H1 (cell line): ENCODE measurements at regions not wholly inside any gene's neighbourhood (a gene's known extent, or its start where the extent isn't known, plus 50 kb on each side); places are given as distances from the start of the nearest gene placed in this dataset.

ENCODE experiments used
- CTCF ChIA-PET: fragments of 300-600 bp; sonication (Branson Sonifier 250); formaldehyde crosslinking; loops from one replicate; lab custom pipeline; 2021; ENCODE audit not compliant: partially characterized antibody; lab: Charles Lee
- POLR2A ChIA-PET: fragments of 300-600 bp; sonication (Branson Sonifier 250); formaldehyde crosslinking; loops from one replicate; lab custom pipeline; 2021; ENCODE audit warnings: inconsistent platforms; ENCODE audit not compliant: partially characterized antibody; lab: Charles Lee
- DNase-seq, 2 experiments: peaks; one replicate each; pipeline versions ENCODE4 v3.0.0 to v3.0.0-alpha.2; 2010 to 2022; ENCODE audit warnings: low spot score in 2 of 2, low read depth in 1 of 2, mixed read lengths in 1 of 2
- FAIRE-seq: peaks from 2 replicates; lab custom pipeline; 2011; peaks lifted over from hg19 to GRCh38; lab: Jason Lieb, UNC
- H2AFZ ChIP-seq: 2 replicates; pipeline ENCODE4 v1.8.1; 2012; ENCODE audit warnings: low read length, inconsistent platforms
- H2AK5ac ChIP-seq: 2 replicates; pipeline ENCODE4 v1.6.1; 2013; ENCODE audit warnings: low read depth, low read length
- H2BK120ac ChIP-seq: replicated peaks from 2 replicates; pipeline ENCODE3; 2013; ENCODE audit warnings: low read depth, low read length, inconsistent platforms
- H2BK12ac ChIP-seq: 2 replicates; pipeline ENCODE4 v1.6.1; 2013; ENCODE audit warnings: low read depth, low read length
- H2BK15ac ChIP-seq: 2 replicates; pipeline ENCODE4 v1.6.1; 2013; ENCODE audit warnings: low read length
- H2BK20ac ChIP-seq: 2 replicates; pipeline ENCODE4 v1.6.1; 2013; ENCODE audit warnings: low read length
- H2BK5ac ChIP-seq: 2 replicates; pipeline ENCODE4 v1.6.1; 2013; ENCODE audit warnings: low read depth, low read length
- H3K14ac ChIP-seq: 2 replicates; pipeline ENCODE4 v1.6.1; 2013; ENCODE audit warnings: inconsistent platforms; ENCODE audit not compliant: insufficient read length
- H3K18ac ChIP-seq: 2 replicates; pipeline ENCODE4 v1.6.1; 2013; ENCODE audit warnings: low read length; ENCODE audit errors: extremely low read depth
- H3K23ac ChIP-seq: 2 replicates; pipeline ENCODE4 v1.6.1; 2013; ENCODE audit warnings: inconsistent platforms; ENCODE audit not compliant: insufficient read length
- H3K23me2 ChIP-seq: 2 replicates; pipeline ENCODE4 v1.6.1; 2013; ENCODE audit warnings: low read depth, low read length
- H3K27ac ChIP-seq: 2 replicates; pipeline ENCODE4 v1.6.1; 2011; ENCODE audit warnings: low read depth, low read length, inconsistent platforms
- H3K27me3 ChIP-seq, 4 experiments: replicated peaks in 1 of 4; 1 replicate in 1 of 4; 2 replicates in 3 of 4; pipeline versions ENCODE4 v1.6.1 to v1.8.1; 2011 to 2013; ENCODE audit warnings: low read length in 3 of 4, mild to moderate bottlenecking in 3 of 4, inconsistent platforms in 2 of 4, mixed read lengths in 2 of 4, moderate library complexity in 1 of 4; ENCODE audit not compliant: control insufficient read depth in 3 of 4, insufficient read depth in 3 of 4; ENCODE audit errors: extremely low read depth in 1 of 4
- H3K36me3 ChIP-seq, 4 experiments: 2 replicates each; pipeline versions ENCODE4 v1.6.1 to v1.8.1; 2011 to 2013; ENCODE audit warnings: mild to moderate bottlenecking in 4 of 4, low read length in 3 of 4, moderate library complexity in 2 of 4, control low read depth in 1 of 4, inconsistent platforms in 1 of 4; ENCODE audit not compliant: insufficient read depth in 4 of 4, control insufficient read depth in 2 of 4
- H3K4ac ChIP-seq: replicated peaks from 2 replicates; pipeline ENCODE3; 2013; ENCODE audit warnings: low read length, low read depth, mixed read lengths, inconsistent platforms; ENCODE audit not compliant: insufficient read length
- H3K4me1 ChIP-seq, 4 experiments: replicated peaks in 1 of 4; 1 replicate in 1 of 4; 2 replicates in 3 of 4; pipeline versions ENCODE4 v1.6.1 to v1.8.1; 2011 to 2013; ENCODE audit warnings: low read length in 3 of 4, inconsistent platforms in 2 of 4, mixed read lengths in 1 of 4; ENCODE audit not compliant: insufficient read depth in 4 of 4, control insufficient read depth in 3 of 4
- H3K4me2 ChIP-seq, 2 experiments: 2 replicates each; pipeline versions ENCODE4 v1.6.1 to v1.8.1; 2011 to 2013; ENCODE audit warnings: low read depth in 2 of 2, low read length in 2 of 2, control low read depth in 1 of 2, inconsistent platforms in 1 of 2, mild to moderate bottlenecking in 1 of 2; ENCODE audit not compliant: insufficient read depth in 1 of 2
- H3K4me3 ChIP-seq, 4 experiments: fragments of 200-600, 300-600 bp in 1 of 4; sonication (generic), shearing (Covaris generic), sonication (Bioruptor Twin) in 1 of 4; 2 replicates each; pipeline versions ENCODE4 v1.5.1 to v1.8.1; 2011 to 2016; ENCODE audit warnings: low read length in 4 of 4, low read depth in 3 of 4, control low read depth in 2 of 4, inconsistent platforms in 2 of 4, mild to moderate bottlenecking in 2 of 4, mixed read lengths in 1 of 4, moderate library complexity in 1 of 4; ENCODE audit not compliant: insufficient read depth in 2 of 4; ENCODE audit errors: extremely low read depth in 1 of 4
- H3K56ac ChIP-seq: replicated peaks from 2 replicates; pipeline ENCODE3; 2013; ENCODE audit warnings: low read depth, mild to moderate bottlenecking, mixed read lengths, low read length, inconsistent platforms; ENCODE audit not compliant: insufficient read length
- H3K79me1 ChIP-seq: 2 replicates; pipeline ENCODE4 v1.6.1; 2013; ENCODE audit warnings: low read depth, low read length, control low read depth
- H3K79me2 ChIP-seq, 2 experiments: 2 replicates each; pipeline versions ENCODE4 v1.6.1 to v1.8.1; 2012 to 2013; ENCODE audit warnings: low read length in 2 of 2, mild to moderate bottlenecking in 2 of 2, inconsistent platforms in 1 of 2; ENCODE audit not compliant: insufficient read depth in 2 of 2, control insufficient read depth in 1 of 2
- H3K9ac ChIP-seq, 4 experiments: replicated peaks in 1 of 4; 1 replicate in 1 of 4; 2 replicates in 3 of 4; pipeline versions ENCODE4 v1.6.1 to v1.8.1; 2011 to 2013; ENCODE audit warnings: low read depth in 3 of 4, low read length in 3 of 4, control low read depth in 2 of 4, mild to moderate bottlenecking in 2 of 4, moderate library complexity in 2 of 4, inconsistent platforms in 1 of 4; ENCODE audit errors: extremely low read depth in 1 of 4
- H3K9me3 ChIP-seq, 2 experiments: 2 replicates each; pipeline versions ENCODE4 v1.6.1 to v1.8.1; 2012 to 2013; ENCODE audit warnings: mild to moderate bottlenecking in 2 of 2, moderate library complexity in 2 of 2, control low read depth in 1 of 2, inconsistent platforms in 1 of 2, low read depth in 1 of 2, low read length in 1 of 2, mixed read lengths in 1 of 2; ENCODE audit not compliant: insufficient read depth in 2 of 2
- H4K20me1 ChIP-seq, 2 experiments: replicated peaks in 1 of 2; 2 replicates each; pipeline versions ENCODE3 to v1.8.1; 2011 to 2013; ENCODE audit warnings: inconsistent platforms in 2 of 2, low read length in 2 of 2, mild to moderate bottlenecking in 1 of 2; ENCODE audit not compliant: insufficient read depth in 2 of 2, control insufficient read depth in 1 of 2
- H4K5ac ChIP-seq: 2 replicates; pipeline ENCODE4 v1.6.1; 2013; ENCODE audit warnings: low read length, low read depth, mixed read lengths, inconsistent platforms; ENCODE audit not compliant: insufficient read length
- H4K8ac ChIP-seq: 2 replicates; pipeline ENCODE4 v1.8.0; 2013; ENCODE audit warnings: mild to moderate bottlenecking, moderate library complexity, low read length, inconsistent platforms; ENCODE audit not compliant: insufficient read depth; ENCODE audit errors: extremely low read depth
- H4K91ac ChIP-seq: replicated peaks from 2 replicates; pipeline ENCODE3; 2013; ENCODE audit warnings: low read length, mixed read lengths, inconsistent platforms; ENCODE audit not compliant: insufficient read length
- BACH1 ChIP-seq: IDR thresholded peaks from 2 replicates; pipeline ENCODE4 v1.6.1; 2012; ENCODE audit warnings: low read length, improper control_type of control experiment
- CHD2 ChIP-seq: IDR thresholded peaks from 2 replicates; pipeline ENCODE4 v1.6.1; 2012; ENCODE audit warnings: low read length, improper control_type of control experiment
- FOSL1 ChIP-seq: IDR thresholded peaks from 2 replicates; pipeline ENCODE4 v1.6.1; 2011; ENCODE audit warnings: mild to moderate bottlenecking, low read depth, low read length, moderate library complexity; ENCODE audit not compliant: insufficient read depth
- JUN ChIP-seq: IDR thresholded peaks from 2 replicates; pipeline ENCODE4 v1.6.1; 2011; ENCODE audit warnings: low read depth, mild to moderate bottlenecking, improper control_type of control experiment, low read length
- JUND ChIP-seq: IDR thresholded peaks from 2 replicates; pipeline ENCODE4 v1.6.1; 2011; ENCODE audit warnings: mild to moderate bottlenecking, improper control_type of control experiment, low read length
- KDM1A ChIP-seq: fragments of 200-600, 300-600 bp; sonication (generic); IDR thresholded peaks from 2 replicates; pipeline ENCODE4 v1.7.1; 2016; ENCODE audit warnings: mild to moderate bottlenecking, low read length, borderline replicate concordance
- NANOG ChIP-seq: IDR thresholded peaks from 2 replicates; pipeline ENCODE4 v1.6.1; 2011; ENCODE audit warnings: low read length, low read depth, mild to moderate bottlenecking, inconsistent platforms; ENCODE audit not compliant: insufficient read depth, poor library complexity, severe bottlenecking
- PHF8 ChIP-seq: fragments of 200-600 bp; sonication (generic); conservative IDR thresholded peaks from 2 replicates; pipeline ENCODE4 v1.7.1; 2012; ENCODE audit warnings: low read depth, mild to moderate bottlenecking, inconsistent platforms, low read length, moderate library complexity
- RFX5 ChIP-seq: IDR thresholded peaks from 2 replicates; pipeline ENCODE4 v1.6.1; 2011; ENCODE audit warnings: low read depth, low read length, improper control_type of control experiment, borderline replicate concordance
- SIRT6 ChIP-seq: IDR thresholded peaks from one replicate; pipeline ENCODE4 v1.7.1; 2012; ENCODE audit warnings: low read length, inconsistent platforms
- TBP ChIP-seq: IDR thresholded peaks from 2 replicates; pipeline ENCODE4 v1.6.1; 2011; ENCODE audit warnings: low read depth, low read length, improper control_type of control experiment
- YY1 ChIP-seq: IDR thresholded peaks from 2 replicates; pipeline ENCODE4 v1.6.1; 2011; ENCODE audit warnings: low read depth, mild to moderate bottlenecking, low read length
- whole genome bisulfite sequencing, 2 experiments: shearing (Covaris generic) in 1 of 2; methylation state at CpG; one replicate each; pipeline versions ENCODE4 v1.1.6 to v1.1.7; 2013 to 2015; ENCODE audit warnings: low lambda C conversion rate in 2 of 2, mixed read lengths in 2 of 2, inconsistent platforms in 1 of 2, low coverage in 1 of 2, missing lambda C conversion rate in 1 of 2; ENCODE audit not compliant: insufficient replicate concordance in 2 of 2, insufficient coverage in 1 of 2, insufficient read length in 1 of 2; ENCODE audit errors: extremely low coverage in 1 of 2, missing lambda C conversion rate in 1 of 2; 5-methylcytosine and 5-hydroxymethylcytosine counted together
- TF ChIP-seq, protein P1 (sequence below): IDR thresholded peaks from 2 replicates; pipeline ENCODE4 v1.6.1; 2012; ENCODE audit warnings: inconsistent platforms
- TF ChIP-seq, protein P2 (sequence below): IDR thresholded peaks from 2 replicates; pipeline ENCODE4 v1.6.1; 2012; ENCODE audit warnings: low read length, inconsistent platforms

- no peak overlapping the region for H3K4me2 ChIP-seq
- no peak overlapping the region for H3K56ac ChIP-seq
- no peak overlapping the region for H2BK120ac ChIP-seq
- H2BK15ac ChIP-seq = no peak overlapping the region
- H3K14ac ChIP-seq = no peak overlapping the region
- ChIA-PET CTCF (no interaction called here), POLR2A (no interaction called here)
- H3K23ac ChIP-seq = no peak overlapping the region
- no peak overlapping the region for H4K5ac ChIP-seq
- WGBS, 2 experiments = 94% methylated on average over 1 of the region's 1 CpG; no CpG with 5 or more reads in 1 of the 2 experiments
- H3K79me1 ChIP-seq = no peaks in the 10 kb centered on the region
- no peak overlapping the region for H4K91ac ChIP-seq
- H2AK5ac ChIP-seq = no peak overlapping the region
- no peaks in the 10 kb centered on the region for H3K36me3 ChIP-seq
- DNase-seq (no peak), FAIRE-seq (no peak)
- no peak overlapping the region for H2BK20ac ChIP-seq
- no peaks in the 10 kb centered on the region for H4K20me1 ChIP-seq
- peaks cover 0 to 1% (median 0%) of the 10 kb centered on the region in 4 experiments; a peak in 1 of 7 replicates for H3K27me3 ChIP-seq
- H3K9me3 ChIP-seq = no peaks in the 10 kb centered on the region
- H3K4me1 ChIP-seq = no peaks in the 10 kb centered on the region
- H2BK5ac ChIP-seq = no peak overlapping the region
- H2BK12ac ChIP-seq = no peak overlapping the region
- H3K79me2 ChIP-seq = no peaks in the 10 kb centered on the region
- H3K27ac ChIP-seq = no peak overlapping the region
- H3K4me3 ChIP-seq = no peak overlapping the region
- H2AFZ ChIP-seq = no peak overlapping the region
- no peak overlapping the region for H3K9ac ChIP-seq
- H3K4ac ChIP-seq = no peak overlapping the region
- no peaks in the 10 kb centered on the region for H3K23me2 ChIP-seq
- no peak overlapping the region for H3K18ac ChIP-seq
- no peak overlapping the region for H4K8ac ChIP-seq
- TF ChIP-seq SIRT6 (no peak), FOSL1 (no peak), YY1 (no peak), TBP (no peak), PHF8 (no peak), JUND (no peak), NANOG (no peak), RFX5 (no peak), CHD2 (no peak), KDM1A (no peak), BACH1 (no peak), JUN (no peak)
- TF ChIP-seq, protein P1, sequence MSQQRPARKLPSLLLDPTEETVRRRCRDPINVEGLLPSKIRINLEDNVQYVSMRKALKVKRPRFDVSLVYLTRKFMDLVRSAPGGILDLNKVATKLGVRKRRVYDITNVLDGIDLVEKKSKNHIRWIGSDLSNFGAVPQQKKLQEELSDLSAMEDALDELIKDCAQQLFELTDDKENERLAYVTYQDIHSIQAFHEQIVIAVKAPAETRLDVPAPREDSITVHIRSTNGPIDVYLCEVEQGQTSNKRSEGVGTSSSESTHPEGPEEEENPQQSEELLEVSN = no peak
- TF ChIP-seq, protein P2, sequence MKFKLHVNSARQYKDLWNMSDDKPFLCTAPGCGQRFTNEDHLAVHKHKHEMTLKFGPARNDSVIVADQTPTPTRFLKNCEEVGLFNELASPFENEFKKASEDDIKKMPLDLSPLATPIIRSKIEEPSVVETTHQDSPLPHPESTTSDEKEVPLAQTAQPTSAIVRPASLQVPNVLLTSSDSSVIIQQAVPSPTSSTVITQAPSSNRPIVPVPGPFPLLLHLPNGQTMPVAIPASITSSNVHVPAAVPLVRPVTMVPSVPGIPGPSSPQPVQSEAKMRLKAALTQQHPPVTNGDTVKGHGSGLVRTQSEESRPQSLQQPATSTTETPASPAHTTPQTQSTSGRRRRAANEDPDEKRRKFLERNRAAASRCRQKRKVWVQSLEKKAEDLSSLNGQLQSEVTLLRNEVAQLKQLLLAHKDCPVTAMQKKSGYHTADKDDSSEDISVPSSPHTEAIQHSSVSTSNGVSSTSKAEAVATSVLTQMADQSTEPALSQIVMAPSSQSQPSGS = no peak
Observed at GRCh38 chr4:129488427-129488826, 392.5 kb downstream of the C4orf33 start.
